Myocyte (in vitro differentiated cells): ENCODE measurements at regions not wholly inside any gene's neighbourhood (a gene's known extent, or its start where the extent isn't known, plus 50 kb on each side); places are given as distances from the start of the nearest gene placed in this dataset.
"Not testable (repeated sequence)": the region's sequence is repeated elsewhere in the genome, so short reads cannot be mapped to it uniquely, and the experiment has no call there.

Experiments used
- DNase-seq: peaks from one replicate; pipeline ENCODE4 v3.0.0-alpha.2; 2012; ENCODE audit warnings: low read depth

GRCh38 chr3:147240581-147240980, 165.8 kb downstream of the ZIC4 start:
- no peak for DNase-seq

GRCh38 chr3:147237991-147238390, 168.4 kb downstream of the ZIC4 start:
- DNase-seq = no peak

DNA sequence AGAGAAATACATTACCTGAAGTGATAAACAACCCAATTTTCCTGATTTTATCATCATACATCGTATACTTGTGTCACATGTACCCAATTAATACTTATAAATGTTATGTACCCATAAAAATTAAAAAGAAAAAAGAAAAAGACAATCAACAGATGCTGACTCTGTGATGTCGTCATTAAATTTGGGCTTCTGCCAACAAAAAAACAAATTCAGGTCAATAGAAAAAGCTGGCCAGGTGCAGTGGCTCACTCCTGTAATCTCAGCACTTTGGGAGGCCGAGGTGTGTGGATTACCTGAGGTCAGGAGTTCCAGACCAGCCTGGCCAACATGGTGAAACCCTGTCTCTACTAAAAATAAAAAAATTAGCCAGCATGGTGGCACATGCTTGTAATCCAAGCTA, 174.4 kb downstream of the ZIC4 start:
- DNase-seq = not testable (repeated sequence)

GRCh38 chr3:147231111-147231510, 175.2 kb downstream of the ZIC4 start:
- DNase-seq = no peak

DNA sequence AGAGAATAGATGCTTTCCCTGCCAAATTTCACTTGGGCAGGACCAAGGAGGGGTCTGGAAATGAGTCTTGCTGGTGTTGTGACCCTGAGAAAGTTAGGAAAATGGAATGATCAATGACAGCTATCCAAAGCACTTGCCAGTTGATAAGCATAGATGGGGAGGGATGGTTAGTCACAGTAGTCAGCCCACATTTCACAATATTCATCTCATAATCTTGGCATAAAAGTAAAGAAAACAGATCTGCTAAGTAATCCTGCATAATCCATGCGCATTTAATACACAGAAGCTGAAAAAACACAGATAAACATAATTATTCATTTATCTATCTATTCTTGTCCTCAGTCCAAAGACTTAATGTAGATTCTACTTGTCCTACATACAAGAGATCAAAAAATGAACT, 184.1 kb downstream of the ZIC4 start:
- no peak for DNase-seq

- DNase-seq = no peak
Observed at GRCh38 chr3:147218965-147219364, 187.4 kb downstream of the ZIC4 start.

DNA sequence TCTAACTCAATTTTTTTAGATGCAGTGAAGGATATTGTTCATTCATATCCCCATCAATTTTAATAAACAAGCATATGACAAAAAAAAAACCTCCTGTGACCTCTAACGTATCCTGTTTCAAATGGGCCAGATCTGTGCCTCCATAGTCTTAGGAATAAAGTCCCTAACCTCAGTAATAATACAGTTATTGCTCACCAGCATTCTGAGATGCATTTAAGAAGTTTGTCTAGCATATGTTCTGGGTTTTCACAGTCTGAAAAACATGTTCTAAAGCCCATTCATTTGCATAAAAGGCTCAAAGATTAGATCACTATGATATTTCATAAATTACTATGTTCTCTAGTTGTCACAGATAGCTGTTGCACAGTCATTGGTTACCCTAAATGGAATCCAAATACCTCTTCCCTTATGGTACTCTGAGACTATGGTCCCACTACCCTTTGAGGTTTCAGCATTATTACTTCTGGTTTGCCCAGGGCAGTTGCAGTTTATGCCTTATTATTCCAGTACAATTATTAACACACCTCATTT, 190.1 kb downstream of the ZIC4 start:
- DNase-seq = no peak

DNA sequence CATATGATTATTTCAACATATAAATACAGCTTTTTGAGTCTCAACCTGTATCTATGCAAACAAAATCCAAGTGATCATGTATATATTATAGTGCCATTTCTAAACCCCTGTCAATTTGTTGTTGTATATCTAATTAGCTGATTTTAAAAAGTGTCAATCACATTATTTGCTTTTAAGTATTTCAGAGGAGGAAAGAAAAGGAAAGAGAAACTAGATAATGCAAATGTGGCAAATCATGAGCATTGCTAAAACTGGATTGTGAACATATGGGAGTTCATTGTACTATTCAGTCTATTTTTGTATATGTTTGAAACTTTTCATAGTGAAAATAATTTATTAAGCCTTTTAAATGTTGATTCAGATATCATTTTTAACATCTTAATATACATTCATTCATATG, 190.7 kb downstream of the ZIC4 start:
- no peak for DNase-seq

DNA sequence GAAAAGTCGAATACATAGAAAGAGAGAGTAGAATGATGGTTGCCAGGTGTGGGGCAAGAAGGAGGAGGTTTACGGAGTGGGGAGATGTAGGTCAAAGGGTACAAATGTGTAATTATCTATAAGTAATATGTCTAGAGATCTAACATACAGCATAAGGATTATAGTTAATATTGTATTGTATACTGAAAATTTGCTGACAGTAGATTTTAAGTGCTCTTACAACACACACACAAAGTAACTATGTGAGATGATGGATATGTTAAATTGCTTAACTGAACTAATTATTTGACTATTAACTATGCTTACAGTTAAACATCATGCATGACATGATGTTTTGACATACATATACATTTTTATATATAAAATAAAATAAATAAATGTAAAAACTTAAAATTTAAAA, 192.7 kb downstream of the ZIC4 start:
- no peak for DNase-seq

DNA sequence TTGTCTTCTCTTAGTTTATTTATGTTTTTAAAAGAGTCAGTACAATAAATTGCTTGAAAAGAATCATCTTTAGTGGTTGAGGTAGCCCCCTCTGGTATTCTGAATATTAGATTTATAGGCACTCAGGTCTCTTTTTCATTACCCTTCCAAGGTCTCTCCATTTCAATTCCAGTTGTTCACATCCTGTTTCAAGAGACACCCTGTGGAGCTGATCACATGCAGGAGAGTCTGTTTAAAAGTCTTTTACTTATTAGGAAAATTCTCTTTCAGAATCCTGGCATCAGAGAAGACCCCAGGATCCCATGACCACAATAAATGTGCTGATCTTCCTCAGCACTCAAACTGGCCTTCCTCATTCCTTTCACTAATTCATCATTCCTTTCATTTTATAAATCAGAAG, 195.7 kb downstream of the ZIC4 start:
- DNase-seq = peak; percentile 0

GRCh38 chr3:147201086-147201485, 205.3 kb downstream of the ZIC4 start:
- no peak for DNase-seq

GRCh38 chr3:147200545-147200944, 205.8 kb downstream of the ZIC4 start:
- no peak for DNase-seq

- no peak for DNase-seq
Observed at GRCh38 chr3:147197739-147198138, 208.6 kb downstream of the ZIC4 start.

DNA sequence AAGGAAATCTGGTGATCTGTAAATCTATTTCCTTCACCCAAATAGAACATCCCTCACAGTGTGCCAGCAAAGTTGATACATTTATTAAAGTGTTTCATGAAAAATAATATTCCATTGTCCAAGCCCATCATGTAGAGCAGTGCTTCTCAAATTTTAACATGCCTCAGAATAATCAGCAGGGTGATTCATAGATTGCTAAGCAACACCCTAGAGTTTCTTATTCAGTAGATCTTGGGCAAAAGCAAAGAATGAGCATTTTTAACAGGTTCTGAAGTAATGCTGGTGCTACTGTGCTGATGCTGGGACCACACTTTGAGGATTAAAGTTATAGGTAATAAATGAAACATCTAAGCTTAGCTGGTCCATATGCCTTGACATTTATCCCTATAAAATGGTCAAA, 210.5 kb downstream of the ZIC4 start:
- DNase-seq = peak; percentile 24

DNA sequence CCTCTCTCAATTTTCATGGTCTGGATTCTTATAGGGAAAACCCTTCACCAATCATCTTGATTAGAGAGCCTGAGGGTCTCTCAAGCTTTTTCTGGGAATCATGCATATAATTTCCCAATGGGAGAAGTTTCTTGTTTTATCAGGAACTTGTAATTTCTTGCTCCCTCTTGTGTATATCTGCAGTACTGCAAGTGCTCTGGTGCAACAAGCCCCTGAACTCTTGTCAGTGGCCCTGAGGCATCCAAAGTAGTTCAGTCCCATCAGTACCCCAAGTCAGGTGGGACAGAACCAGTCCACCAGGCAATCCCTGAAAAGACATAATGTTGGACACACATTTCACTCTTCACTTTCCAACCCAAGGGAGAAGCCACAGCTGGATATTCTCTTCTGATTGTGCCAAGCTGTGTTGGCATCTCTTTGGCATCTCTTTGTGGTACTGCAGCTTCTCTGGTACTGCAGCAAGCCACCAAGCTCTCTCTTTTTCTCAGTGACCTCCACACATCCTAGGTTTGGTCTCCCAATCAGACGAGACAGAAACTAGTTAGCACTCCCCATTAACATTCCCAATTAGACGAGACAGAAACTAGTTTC, 214.5 kb downstream of the ZIC4 start:
- DNase-seq = peak; percentile 80

GRCh38 chr3:147189016-147189415, 217.3 kb downstream of the ZIC4 start:
- no peak for DNase-seq

GRCh38 chr3:147187687-147188086, 218.7 kb downstream of the ZIC4 start:
- DNase-seq = no peak

DNA sequence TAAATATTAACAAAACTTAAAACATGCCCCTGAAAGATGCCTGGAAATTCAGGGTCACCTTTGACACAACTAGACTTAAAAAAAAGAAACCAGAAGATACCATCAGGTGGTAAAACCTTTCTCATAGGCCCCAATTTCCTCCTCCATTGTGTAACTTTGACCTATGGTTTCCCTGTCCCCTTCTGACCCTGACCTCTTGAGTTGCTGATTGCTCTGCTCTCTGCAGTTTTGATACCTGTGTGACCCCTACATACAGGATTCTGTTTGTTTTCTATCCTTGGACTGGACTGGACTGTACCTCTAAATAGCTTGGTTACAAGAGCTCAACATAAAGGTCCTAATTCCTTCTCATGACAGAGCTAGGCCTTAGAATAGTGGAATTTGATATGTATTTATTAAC, 220.6 kb downstream of the ZIC4 start:
- no peak for DNase-seq

- no peak for DNase-seq
Observed at GRCh38 chr3:147184794-147185193, 221.5 kb downstream of the ZIC4 start.

DNA sequence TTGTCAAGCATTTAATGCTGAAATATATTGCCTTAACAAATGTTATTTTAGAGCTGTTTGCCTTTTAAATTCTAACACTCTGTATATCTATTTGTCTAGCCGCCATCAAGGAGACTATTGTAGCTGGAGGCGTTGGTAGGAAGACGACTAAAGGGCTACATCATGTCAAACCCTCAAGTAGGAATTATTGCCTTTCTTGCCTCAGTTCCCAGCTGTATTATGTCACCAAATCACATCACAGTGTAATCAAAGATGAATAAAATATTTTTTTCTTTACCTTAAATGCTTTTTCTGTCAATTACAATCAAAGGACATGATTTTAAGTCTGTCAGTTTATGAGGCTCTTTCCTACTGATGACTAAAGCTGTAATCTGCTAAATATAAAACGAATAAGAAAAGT, 233.1 kb downstream of the ZIC4 start:
- DNase-seq = no peak

GRCh38 chr3:147162743-147163142, 243.6 kb downstream of the ZIC4 start:
- no peak for DNase-seq

- DNase-seq = peak; percentile 51
Observed at GRCh38 chr3:147161833-147162232, 244.5 kb downstream of the ZIC4 start.

GRCh38 chr3:147160984-147161383, 245.4 kb downstream of the ZIC4 start:
- DNase-seq = no peak

GRCh38 chr3:147159141-147159540, 247.2 kb downstream of the ZIC4 start:
- no peak for DNase-seq
